Mononuclear cell (primary cell): ENCODE measurements at regions not wholly inside any gene's neighbourhood (a gene's known extent, or its start where the extent isn't known, plus 50 kb on each side); places are given as distances from the start of the nearest gene placed in this dataset.

Experiments used
- H3K27me3 ChIP-seq: 2 replicates; pipeline ENCODE4 v1.6.0; 2011; ENCODE audit warnings: low read length, control low read depth; ENCODE audit not compliant: insufficient read depth
- H3K4me1 ChIP-seq: 2 replicates; pipeline ENCODE4 v1.5.1; 2011; ENCODE audit warnings: mild to moderate bottlenecking, low read length, control low read depth; ENCODE audit not compliant: insufficient read depth
- H3K4me3 ChIP-seq: 2 replicates; pipeline ENCODE4 v1.5.1; 2011; ENCODE audit warnings: mild to moderate bottlenecking, low read length, moderate library complexity
- H3K9me3 ChIP-seq: 2 replicates; pipeline ENCODE4 v1.5.1; 2011; ENCODE audit warnings: low read depth, mild to moderate bottlenecking, control low read depth, low read length

DNA sequence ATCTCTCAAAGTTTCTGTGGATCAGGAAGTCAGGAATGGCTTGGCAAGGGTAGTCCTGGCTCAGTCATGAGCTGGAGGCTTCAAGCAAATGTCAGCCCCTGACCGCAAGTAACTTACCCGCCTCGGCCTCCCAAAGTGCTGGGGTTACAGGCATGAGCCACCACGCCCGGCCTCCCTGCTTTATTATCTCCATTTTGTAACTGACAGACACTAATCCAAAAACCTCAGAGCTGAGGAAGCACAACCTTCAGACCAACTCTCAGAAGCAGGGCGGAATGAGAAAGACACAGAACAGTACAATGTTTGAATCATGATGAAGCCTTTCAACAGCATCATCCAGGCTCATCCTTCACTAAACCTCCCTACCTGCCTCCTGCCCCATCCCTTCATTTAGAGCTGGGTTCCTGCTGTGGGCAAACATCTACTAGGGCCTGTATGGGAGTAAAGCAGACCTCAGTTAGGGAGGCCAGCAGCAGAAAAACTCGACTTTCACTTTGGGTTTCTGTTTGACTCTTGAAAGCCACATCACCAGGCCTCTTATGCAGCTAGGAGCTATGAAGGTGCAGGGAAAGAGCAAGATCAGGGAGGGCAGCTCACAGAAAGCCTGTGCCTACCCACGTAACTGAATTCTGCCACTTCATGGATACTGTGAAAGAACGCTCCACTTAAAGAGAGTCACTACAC lies 84.4 kb upstream of the RAB4A start:
- no peak overlapping the region for H3K4me3 ChIP-seq
- peaks cover 10% of the 10 kb centered on the region for H3K4me1 ChIP-seq
- no peaks in the 10 kb centered on the region for H3K27me3 ChIP-seq
- H3K9me3 ChIP-seq, result no peaks in the 10 kb centered on the region

DNA sequence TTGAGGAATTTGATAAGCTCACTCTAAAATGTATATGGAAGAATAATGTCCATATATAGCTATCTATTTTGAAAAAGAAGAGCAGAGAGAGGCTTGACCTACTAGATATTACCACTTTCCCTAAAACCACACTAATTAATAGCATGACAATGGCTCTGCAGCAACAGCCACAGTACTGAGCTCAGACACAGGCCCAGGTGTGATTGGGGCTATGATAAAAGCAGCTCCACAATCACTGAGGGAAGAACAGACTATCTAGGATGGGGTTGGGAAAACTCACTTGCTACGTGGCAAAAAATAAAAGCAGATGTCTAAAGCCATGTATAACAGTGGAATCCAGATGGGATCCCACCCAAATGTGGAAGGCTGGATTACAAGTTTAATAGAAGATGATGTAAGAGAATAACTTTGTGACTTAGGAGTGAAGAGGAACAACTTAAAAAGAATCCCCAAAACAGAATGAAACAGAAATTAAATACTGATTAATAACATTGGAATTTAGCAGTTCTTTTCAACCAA lies 80.8 kb upstream of the RAB4A start:
- H3K27me3 ChIP-seq, result no peaks in the 10 kb centered on the region
- no peak overlapping the region for H3K4me3 ChIP-seq

DNA sequence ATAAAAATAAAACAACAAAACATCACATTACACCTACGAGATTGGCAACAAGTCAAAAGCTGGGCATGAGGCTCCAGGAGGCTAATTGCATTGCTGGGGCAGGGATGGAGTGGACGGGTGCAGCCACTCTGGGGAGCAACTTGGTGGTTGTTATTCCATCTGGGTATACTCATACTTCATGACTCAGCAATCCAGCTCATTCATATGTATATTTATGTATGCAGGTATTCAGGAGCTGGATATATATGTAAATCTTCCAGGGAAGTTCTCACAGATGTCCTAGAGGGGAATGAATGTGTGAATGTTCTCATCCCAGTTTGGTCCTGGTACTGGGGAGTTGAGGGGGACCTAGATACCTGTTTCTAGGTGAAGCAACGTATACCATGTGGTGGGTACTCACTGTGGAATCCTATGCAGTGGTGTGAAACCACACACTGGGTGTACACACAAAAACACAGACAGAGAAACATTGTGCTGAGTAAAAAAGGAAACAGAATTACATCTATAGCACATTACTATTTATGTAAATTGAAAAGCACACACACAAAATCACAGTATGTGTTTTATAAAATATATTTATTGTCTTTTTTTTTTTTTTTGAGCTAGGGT lies 79.7 kb upstream of the RAB4A start:
- peaks cover 22% of the 10 kb centered on the region for H3K4me1 ChIP-seq
- H3K27me3 ChIP-seq, result no peaks in the 10 kb centered on the region
- no peak overlapping the region for H3K4me3 ChIP-seq
- H3K9me3 ChIP-seq, result no peaks in the 10 kb centered on the region

More for the DNA sequence above, 80.8 kb upstream of the RAB4A start:
- Histone ChIP-seq H3K9me3 (no peaks in the 10 kb centered on the region), H3K4me1 (peaks cover 22% of the 10 kb centered on the region)

- peaks cover 22% of the 10 kb centered on the region for H3K4me1 ChIP-seq
- H3K4me3 ChIP-seq, result no peak overlapping the region
- no peaks in the 10 kb centered on the region for H3K27me3 ChIP-seq
- no peaks in the 10 kb centered on the region for H3K9me3 ChIP-seq
These were observed 78.9 kb upstream of the RAB4A start for GRCh38 chr1:229192031-229192430.

DNA sequence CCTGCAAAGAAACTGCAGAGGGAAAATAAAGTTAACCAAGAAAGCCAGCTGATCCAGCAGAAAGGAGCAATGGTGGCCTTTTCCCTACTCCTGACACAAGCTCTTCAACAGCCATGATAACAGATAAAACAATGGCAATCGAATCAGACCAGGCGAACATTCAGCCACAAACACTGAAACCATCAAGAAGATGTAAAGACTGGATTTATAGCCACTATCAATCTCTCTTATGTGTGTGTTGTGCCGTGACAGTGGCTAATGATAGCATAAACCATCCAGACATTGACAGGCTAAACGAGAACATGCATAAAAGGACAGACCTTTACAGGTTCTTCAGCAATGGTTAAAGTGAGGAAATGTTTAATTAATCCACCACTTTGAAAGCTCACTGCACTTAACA lies 78.1 kb upstream of the RAB4A start:
- Histone ChIP-seq H3K4me1 (peaks cover 22% of the 10 kb centered on the region), H3K9me3 (no peaks in the 10 kb centered on the region), H3K4me3 (no peak overlapping the region)

DNA sequence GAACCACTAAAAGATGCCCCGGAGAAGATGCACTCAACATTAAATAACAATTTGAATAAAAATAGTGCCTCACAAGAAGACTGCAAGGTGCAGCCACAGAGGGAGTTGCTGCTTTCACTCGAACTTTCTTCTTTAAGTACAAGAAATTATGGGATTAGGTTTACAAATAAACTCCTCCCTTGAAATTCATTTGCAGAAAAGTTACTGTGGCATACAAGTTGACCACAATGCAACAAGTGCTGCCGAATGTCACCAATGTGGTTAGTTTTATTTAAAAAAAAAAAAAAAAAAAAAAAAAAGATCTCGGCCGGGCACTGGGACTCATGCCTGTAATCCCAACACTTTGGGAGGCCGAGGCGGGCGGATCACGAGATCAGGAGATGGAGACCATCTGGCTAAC lies 76.8 kb upstream of the RAB4A start:
- H3K27me3 ChIP-seq, result no peaks in the 10 kb centered on the region
- peaks cover 23% of the 10 kb centered on the region for H3K4me1 ChIP-seq
- H3K4me3 ChIP-seq, result no peak overlapping the region
- H3K9me3 ChIP-seq, result no peaks in the 10 kb centered on the region

More for the DNA sequence above, 78.1 kb upstream of the RAB4A start:
- H3K27me3 ChIP-seq, result no peaks in the 10 kb centered on the region

DNA sequence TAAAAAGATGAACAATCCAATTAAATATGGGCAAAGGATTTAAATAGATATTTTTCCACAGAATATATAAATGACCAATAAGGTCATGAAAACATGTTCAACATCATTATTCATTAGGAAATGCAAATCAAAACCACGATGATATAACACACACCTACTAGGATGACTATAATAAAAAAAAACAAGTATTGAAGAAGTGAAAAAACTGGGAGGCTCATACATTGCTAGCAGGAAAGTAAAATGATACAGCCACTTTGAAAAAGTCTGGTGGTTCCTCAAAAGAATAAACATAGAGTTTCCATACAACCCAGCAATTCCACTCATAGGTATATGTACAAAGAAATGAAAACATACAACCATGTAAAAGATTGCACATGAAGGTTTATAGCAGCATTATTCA lies 75.7 kb upstream of the RAB4A start:
- Histone ChIP-seq H3K4me1 (peaks cover 31% of the 10 kb centered on the region), H3K9me3 (no peaks in the 10 kb centered on the region), H3K4me3 (no peak overlapping the region), H3K27me3 (no peaks in the 10 kb centered on the region)

- H3K27me3 ChIP-seq, result no peaks in the 10 kb centered on the region
- H3K4me1 ChIP-seq, result peaks cover 26% of the 10 kb centered on the region
- no peaks in the 10 kb centered on the region for H3K9me3 ChIP-seq
- H3K4me3 ChIP-seq, result no peak overlapping the region
These were observed 74.3 kb upstream of the RAB4A start for GRCh38 chr1:229196404-229197264.

DNA sequence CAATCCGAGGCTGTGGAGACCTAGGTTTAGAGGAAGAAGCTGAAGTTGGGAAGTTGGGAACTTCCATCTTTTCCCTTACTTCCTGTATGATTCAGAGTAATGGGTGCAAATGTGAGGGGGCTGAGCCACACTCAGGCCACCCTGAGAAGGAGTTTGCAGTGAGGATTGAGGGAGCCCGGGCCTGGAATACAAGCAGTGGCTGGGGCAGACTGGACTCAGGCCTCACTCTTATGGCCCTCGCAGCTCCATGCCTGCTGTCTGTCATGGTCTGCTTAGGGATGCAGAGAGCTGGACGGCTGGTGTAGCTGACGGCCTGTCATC lies 73.7 kb upstream of the RAB4A start:
- Histone ChIP-seq H3K9me3 (no peaks in the 10 kb centered on the region), H3K4me1 (peaks cover 24% of the 10 kb centered on the region), H3K27me3 (no peaks in the 10 kb centered on the region), H3K4me3 (no peak overlapping the region)

DNA sequence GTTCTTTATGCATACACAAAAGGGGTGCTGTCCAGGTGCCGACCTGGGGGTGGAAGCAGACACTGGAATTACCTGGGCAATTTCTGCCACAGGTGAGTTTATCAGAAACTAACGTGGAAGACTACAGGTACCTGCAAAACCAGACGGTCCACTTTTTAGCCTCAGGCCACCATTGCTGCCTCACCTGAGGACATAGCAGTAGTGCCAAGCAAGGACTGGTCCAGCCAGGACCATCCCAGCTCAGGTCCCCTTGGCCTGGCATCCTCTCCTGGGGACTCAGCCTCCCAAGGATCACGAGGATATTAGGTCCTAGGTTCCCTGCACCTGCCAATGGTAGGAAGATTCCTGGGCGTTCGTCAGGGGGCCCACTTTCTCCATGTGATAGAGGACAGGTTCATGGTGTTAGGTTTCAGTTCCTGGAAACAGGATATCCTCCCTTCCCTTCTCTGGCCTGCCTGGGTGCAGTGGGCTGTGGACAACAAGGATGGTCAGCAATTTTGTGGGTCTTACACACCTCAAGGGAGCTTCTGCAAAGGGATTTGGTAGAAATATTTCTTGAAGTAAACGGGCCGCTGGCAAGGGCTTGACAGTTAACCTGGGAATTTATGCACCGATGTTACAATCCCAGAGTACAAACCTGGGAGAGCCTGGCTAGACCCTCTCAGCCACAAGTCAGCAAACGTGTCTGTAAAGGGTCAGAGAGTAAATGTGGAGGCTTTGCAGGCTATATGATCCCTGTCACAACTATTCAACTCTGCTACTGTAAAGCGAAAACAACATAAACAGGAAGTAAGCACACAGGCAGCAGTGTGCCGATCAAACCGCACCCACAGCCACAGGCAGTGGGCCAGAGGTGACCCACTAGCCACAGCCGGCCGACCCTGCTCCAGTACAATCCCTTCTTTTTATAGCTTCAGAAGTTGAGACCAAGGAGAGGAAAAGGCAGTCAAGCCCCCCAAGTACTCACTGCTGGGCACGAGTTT lies 71.4 kb upstream of the RAB4A start:
- H3K27me3 ChIP-seq, result no peaks in the 10 kb centered on the region
- H3K4me3 ChIP-seq, result no peak overlapping the region
- peaks cover 16% of the 10 kb centered on the region for H3K4me1 ChIP-seq
- no peaks in the 10 kb centered on the region for H3K9me3 ChIP-seq

DNA sequence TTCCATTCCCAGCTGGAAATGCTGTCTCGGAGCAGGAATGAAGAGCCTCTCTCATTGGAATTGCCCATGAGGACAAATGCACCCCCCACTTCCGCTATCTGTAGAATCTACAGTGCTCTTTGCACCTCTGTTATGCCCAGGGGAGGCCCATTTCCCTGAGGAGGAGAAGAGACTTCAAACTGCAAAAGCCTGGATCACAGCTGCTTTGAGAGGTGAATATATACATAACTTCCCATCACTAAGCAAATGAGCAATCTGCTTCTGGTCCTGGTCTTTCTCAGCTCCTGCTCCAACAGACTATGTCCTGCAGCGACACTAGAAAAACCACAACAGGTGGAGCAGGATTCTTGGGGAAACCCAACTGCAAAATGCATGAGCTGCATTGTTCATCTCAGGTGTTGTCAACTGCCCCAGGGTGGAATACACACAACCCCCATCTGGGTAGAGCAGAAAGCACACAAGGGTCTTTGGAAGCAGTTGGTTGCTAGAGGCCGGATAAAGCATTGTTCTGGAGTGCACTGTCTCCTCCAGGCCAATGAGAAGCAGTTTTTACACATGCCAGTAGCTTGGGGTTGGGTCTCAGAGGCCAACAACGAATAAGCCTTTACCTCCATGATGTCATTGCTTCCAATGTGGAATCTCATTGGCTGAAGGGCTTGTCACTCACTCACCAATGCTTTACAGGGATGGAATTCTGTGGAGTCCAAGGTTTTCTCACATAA lies 67.7 kb upstream of the RAB4A start:
- Histone ChIP-seq H3K9me3 (no peaks in the 10 kb centered on the region), H3K4me1 (peaks cover 16% of the 10 kb centered on the region), H3K27me3 (no peaks in the 10 kb centered on the region), H3K4me3 (no peak overlapping the region)

DNA sequence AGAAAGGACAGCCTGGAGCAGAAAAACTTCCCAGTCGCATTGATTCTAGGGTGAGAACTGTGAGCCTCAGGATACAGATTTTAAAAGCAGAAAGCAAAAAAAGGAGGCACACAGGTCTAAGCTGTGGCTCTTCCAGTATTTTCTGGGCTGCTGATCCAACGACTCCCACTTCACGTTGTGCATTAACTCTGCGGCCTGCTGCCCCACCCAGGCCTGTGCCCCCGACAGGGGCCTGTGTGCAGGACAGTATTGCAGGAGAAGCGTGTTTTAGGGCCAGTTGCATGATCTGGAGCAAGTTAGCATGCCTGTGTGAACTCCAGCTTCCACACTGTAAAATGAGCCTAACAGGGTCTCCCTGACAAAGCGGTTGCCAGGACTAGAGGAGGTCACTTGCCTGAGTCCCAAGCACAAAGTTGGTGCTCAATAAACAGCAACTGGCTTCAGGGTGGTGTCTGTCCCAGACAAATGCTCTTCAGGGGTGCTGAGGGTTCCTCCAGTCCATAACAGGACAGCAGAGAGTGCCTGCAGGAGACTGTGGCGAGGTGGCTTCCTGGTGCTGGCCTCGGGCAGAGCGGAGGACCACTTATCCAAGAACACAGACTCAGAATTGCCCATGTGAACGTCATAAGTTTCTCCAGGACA lies 66.8 kb upstream of the RAB4A start:
- H3K4me1 ChIP-seq, result peaks cover 14% of the 10 kb centered on the region
- no peaks in the 10 kb centered on the region for H3K27me3 ChIP-seq
- H3K4me3 ChIP-seq, result no peak overlapping the region

DNA sequence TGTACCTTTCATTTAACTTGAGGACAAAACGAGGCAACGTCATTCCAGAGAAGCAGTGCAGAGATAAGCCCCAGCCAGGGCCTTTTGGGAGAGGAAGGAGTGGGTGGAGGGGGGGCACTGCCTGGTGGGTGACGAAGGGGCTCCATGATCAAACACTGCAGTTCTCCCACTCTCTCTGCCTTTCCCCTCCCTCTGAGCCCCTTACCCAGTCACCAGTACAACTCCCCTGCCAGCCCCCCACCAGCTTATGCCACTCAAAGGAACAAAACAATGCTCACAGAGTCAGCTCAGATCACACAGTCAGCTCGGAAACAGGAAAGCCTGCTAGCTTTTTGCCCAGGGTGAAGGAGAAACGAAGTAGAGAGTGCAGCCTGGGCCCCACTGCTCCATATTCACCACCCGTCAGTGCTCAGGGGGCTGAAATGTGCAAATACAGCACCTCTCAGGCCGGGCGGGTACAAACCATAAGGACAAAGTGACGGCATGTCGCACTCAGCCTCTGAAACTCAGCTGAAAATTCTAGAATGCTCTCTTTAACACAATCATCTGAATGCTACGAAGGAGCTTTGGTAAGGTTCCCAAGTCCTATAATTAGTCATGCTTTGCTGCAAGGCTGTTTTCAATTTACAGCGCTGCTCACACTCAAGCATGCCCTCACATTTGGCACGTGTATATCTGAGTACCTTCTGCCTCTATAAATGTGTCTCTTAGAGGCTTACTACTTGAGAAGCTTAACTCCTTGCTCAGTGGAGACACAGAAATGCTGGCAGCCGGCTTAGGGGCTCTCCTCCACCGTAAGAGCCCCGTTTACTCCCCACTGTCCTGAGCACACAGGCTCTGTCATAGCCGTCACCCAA lies 65.8 kb upstream of the RAB4A start:
- H3K27me3 ChIP-seq, result no peaks in the 10 kb centered on the region
- H3K4me1 ChIP-seq, result peaks cover 4% of the 10 kb centered on the region
- H3K9me3 ChIP-seq, result no peaks in the 10 kb centered on the region
- no peak overlapping the region for H3K4me3 ChIP-seq

More for the DNA sequence above, 66.8 kb upstream of the RAB4A start:
- no peaks in the 10 kb centered on the region for H3K9me3 ChIP-seq
